GM18502 (cell line): ENCODE measurements at regions not wholly inside any gene's neighbourhood (a gene's known extent, or its start where the extent isn't known, plus 50 kb on each side); places are given as distances from the start of the nearest gene placed in this dataset.
"Not testable (repeated sequence)": the region's sequence is repeated elsewhere in the genome, so short reads cannot be mapped to it uniquely, and the experiment has no call there.

ENCODE experiments used
- ATAC-seq: cut with Tn5 transposase; IDR thresholded peaks from one replicate; pipeline ENCODE4 v1.9.1; 2021; ENCODE audit warnings: mild to moderate bottlenecking; ENCODE audit not compliant: unreplicated experiment, poor library complexity

- ATAC-seq: peak; percentile 72
Measured at GRCh38 chr7:36057323-36057722, 95.7 kb upstream of the EEPD1 start.

- ATAC-seq: peak; percentile 73
Measured at GRCh38 chr7:36058020-36058592, 94.9 kb upstream of the EEPD1 start.

GRCh38 chr7:36060388-36060787, 92.7 kb upstream of the EEPD1 start:
- ATAC-seq: not testable (repeated sequence)

- no peak for ATAC-seq
Measured at GRCh38 chr7:36062154-36062815, 90.8 kb upstream of the EEPD1 start.

GRCh38 chr7:36064676-36065075, 88.4 kb upstream of the EEPD1 start:
- ATAC-seq: no peak

- ATAC-seq: not testable (repeated sequence)
Measured at GRCh38 chr7:36065563-36066342, 87.3 kb upstream of the EEPD1 start.

GRCh38 chr7:36066343-36066664, 86.8 kb upstream of the EEPD1 start:
- ATAC-seq: no peak

GRCh38 chr7:36070230-36070629, 82.8 kb upstream of the EEPD1 start:
- no peak for ATAC-seq

GRCh38 chr7:36071605-36072004, 81.4 kb upstream of the EEPD1 start:
- ATAC-seq: no peak

GRCh38 chr7:36072620-36073019, 80.4 kb upstream of the EEPD1 start:
- no peak for ATAC-seq

- ATAC-seq: no peak
Measured at GRCh38 chr7:36075561-36075960, 77.5 kb upstream of the EEPD1 start.

GRCh38 chr7:36076074-36076473, 77.0 kb upstream of the EEPD1 start:
- ATAC-seq: no peak

- ATAC-seq: no peak
Measured at GRCh38 chr7:36078816-36079360, 74.2 kb upstream of the EEPD1 start.

GRCh38 chr7:36079446-36080025, 73.5 kb upstream of the EEPD1 start:
- no peak for ATAC-seq

GRCh38 chr7:36080843-36081242, 72.2 kb upstream of the EEPD1 start:
- no peak for ATAC-seq

- no peak for ATAC-seq
Measured at GRCh38 chr7:36082216-36082615, 70.8 kb upstream of the EEPD1 start.

GRCh38 chr7:36082910-36083309, 70.1 kb upstream of the EEPD1 start:
- no peak for ATAC-seq

GRCh38 chr7:36083626-36084380, 69.3 kb upstream of the EEPD1 start:
- no peak for ATAC-seq

GRCh38 chr7:36084485-36085091, 68.5 kb upstream of the EEPD1 start:
- no peak for ATAC-seq

GRCh38 chr7:36085096-36085495, 68.0 kb upstream of the EEPD1 start:
- ATAC-seq: no peak
